HepG2 (cell line): ENCODE measurements at regions not wholly inside any gene's neighbourhood (a gene's known extent, or its start where the extent isn't known, plus 50 kb on each side); places are given as distances from the start of the nearest gene placed in this dataset.

Experiments
- ATAC-seq: fragments of 200-7000 bp; cut with Tn5 transposase; 3 replicates; pipeline ENCODE4 v1.9.1; 2020; ENCODE audit warnings: mild to moderate bottlenecking, moderate library complexity
- BruUV-seq: library from RNA; stranded (reverse); fragments of 400-500 nt; replicated peaks from 2 replicates; lab custom pipeline; 2021; lab: Mats Ljungman, UMichigan
- CTCF ChIA-PET: fragments of 300-600 bp; formaldehyde crosslinking; extraction: SDS; loops from one replicate; lab custom pipeline; 2021; ENCODE audit warnings: low total read pairs, inconsistent platforms, low intra/inter-chr PET ratio; lab: Yijun Ruan, JAX
- POLR2A ChIA-PET: fragments of 350-600 bp; sonication (Branson Sonifier 250); formaldehyde crosslinking; loops from one replicate; lab custom pipeline; 2020; ENCODE audit warnings: antibody characterized with exemption, inconsistent platforms; lab: Yijun Ruan, JAX
- DNase-seq: peaks from one replicate; pipeline ENCODE4 v3.0.0-alpha.2; 2015; ENCODE audit warnings: low spot score
- FAIRE-seq: peaks from 3 replicates; lab custom pipeline; 2011; peaks lifted over from hg19 to GRCh38; lab: Jason Lieb, UNC
- H2AFZ ChIP-seq: one replicate; pipeline ENCODE4 v1.6.1; 2011; ENCODE audit warnings: low read length, inconsistent platforms
- H3K27ac ChIP-seq: fragments of 300-600 bp; 3 replicates; pipeline ENCODE4 v1.8.0; 2011; ENCODE audit warnings: mixed run types, mild to moderate bottlenecking, mixed read lengths, low read length, inconsistent platforms; ENCODE audit not compliant: insufficient read depth; ENCODE audit errors: extremely low read length
- H3K27me3 ChIP-seq, 2 experiments: fragments of 200-600 bp in 1 of 2; 2 replicates in 1 of 2; 3 replicates in 1 of 2; pipeline versions ENCODE4 v1.6.0 to v1.8.0; 2011; ENCODE audit warnings: low read length in 2 of 2, mild to moderate bottlenecking in 2 of 2, moderate library complexity in 2 of 2, inconsistent platforms in 1 of 2; ENCODE audit not compliant: insufficient read depth in 2 of 2, control insufficient read depth in 1 of 2
- H3K36me3 ChIP-seq, 2 experiments: fragments of 200-600 bp in 1 of 2; replicated peaks in 1 of 2; 2 replicates in 1 of 2; 3 replicates in 1 of 2; pipeline versions ENCODE4 v1.5.1 to v1.8.0; 2011; ENCODE audit warnings: low read length in 2 of 2, inconsistent platforms in 1 of 2; ENCODE audit not compliant: insufficient read depth in 2 of 2, control insufficient read depth in 1 of 2
- H3K4me1 ChIP-seq: 2 replicates; pipeline ENCODE4 v1.5.1; 2012; ENCODE audit warnings: low read length, inconsistent platforms; ENCODE audit not compliant: insufficient read depth
- H3K4me2 ChIP-seq: 2 replicates; pipeline ENCODE4 v1.6.0; 2011; ENCODE audit warnings: low read depth, low read length, inconsistent platforms
- H3K4me3 ChIP-seq, 3 experiments: fragments of 200-600 bp in 1 of 3; sonication (generic), shearing (Covaris generic) in 1 of 3; replicated peaks in 1 of 3; 2 replicates each; pipeline ENCODE4 v1.5.1; 2011 to 2016; ENCODE audit warnings: low read length in 3 of 3, inconsistent platforms in 2 of 3, low read depth in 2 of 3, mild to moderate bottlenecking in 2 of 3, control low read depth in 1 of 3, mixed read lengths in 1 of 3; ENCODE audit not compliant: insufficient read depth in 1 of 3
- H3K79me2 ChIP-seq: one replicate; pipeline ENCODE4 v1.6.1; 2011; ENCODE audit warnings: low read length, inconsistent platforms; ENCODE audit not compliant: insufficient read depth
- H3K9ac ChIP-seq: 2 replicates; pipeline ENCODE4 v1.6.0; 2011; ENCODE audit warnings: mild to moderate bottlenecking, low read depth, low read length, inconsistent platforms; ENCODE audit not compliant: insufficient read depth
- H3K9me3 ChIP-seq: 2 replicates; pipeline ENCODE4 v1.5.1; 2012; ENCODE audit warnings: mild to moderate bottlenecking, low read length
- H4K20me1 ChIP-seq: 2 replicates; pipeline ENCODE4 v1.6.0; 2011; ENCODE audit warnings: inconsistent platforms, mild to moderate bottlenecking, low read length, moderate library complexity; ENCODE audit not compliant: insufficient read depth
- ASH2L ChIP-seq: fragments of 300-600, 200-600 bp; sonication (generic); IDR thresholded peaks from 2 replicates; pipeline ENCODE4 v1.7.0; 2017; ENCODE audit warnings: low read depth, mild to moderate bottlenecking, moderate library complexity, mixed read lengths, low read length; ENCODE audit not compliant: insufficient read length
- BCLAF1 ChIP-seq: fragments of 450-650 bp; IDR thresholded peaks from 2 replicates; pipeline ENCODE4 v1.6.1; 2017; ENCODE audit warnings: mild to moderate bottlenecking
- BHLHE40 ChIP-seq: IDR thresholded peaks from 2 replicates; pipeline ENCODE4 v1.6.1; 2011; ENCODE audit warnings: low read length, improper control_type of control experiment
- CBX1 ChIP-seq: IDR thresholded peaks from one replicate; pipeline ENCODE4 v1.6.1; 2016; ENCODE audit warnings: antibody characterized with exemption, low read depth
- CSRNP2 ChIP-seq: sonication (generic); formaldehyde crosslinking; conservative IDR thresholded peaks from 2 replicates; pipeline ENCODE4 v1.8.0; 2022; ENCODE audit warnings: low read depth, missing genetic modification reagents
- ELF4 ChIP-seq: sonication (generic); formaldehyde crosslinking; IDR thresholded peaks from 2 replicates; pipeline ENCODE4 v1.5.0; 2020; ENCODE audit warnings: missing genetic modification reagents, mild to moderate bottlenecking, moderate library complexity, borderline replicate concordance
- ETV5 ChIP-seq: IDR thresholded peaks from 2 replicates; pipeline ENCODE4 v1.6.1; 2018; ENCODE audit warnings: missing biosample characterization, missing genetic modification reagents, inconsistent platforms, borderline replicate concordance
- FOXP1 ChIP-seq, 2 experiments: fragments of 450-650 bp in 1 of 2; IDR thresholded peaks; 2 replicates each; pipeline ENCODE4 v1.6.1; 2017 to 2018; ENCODE audit warnings: antibody characterized with exemption in 1 of 2
- HOXD1 ChIP-seq: sonication (generic); formaldehyde crosslinking; IDR thresholded peaks from 2 replicates; pipeline ENCODE4 v1.5.0; 2020; ENCODE audit warnings: missing genetic modification reagents
- ISL2 ChIP-seq: sonication (generic); formaldehyde crosslinking; IDR thresholded peaks from 2 replicates; pipeline ENCODE4 v1.5.0; 2020; ENCODE audit warnings: missing genetic modification reagents
- JARID2 ChIP-seq: sonication (generic); formaldehyde crosslinking; IDR thresholded peaks from 2 replicates; pipeline ENCODE4 v1.8.1; 2023; ENCODE audit warnings: missing genetic modification reagents, inconsistent platforms; ENCODE audit not compliant: insufficient replicate concordance
- NRL ChIP-seq: sonication (generic); formaldehyde crosslinking; IDR thresholded peaks from 2 replicates; pipeline ENCODE4 v1.5.0; 2020; ENCODE audit warnings: missing genetic modification reagents, mild to moderate bottlenecking, moderate library complexity, borderline replicate concordance
- SMC3 ChIP-seq: IDR thresholded peaks from 2 replicates; pipeline ENCODE4 v1.6.1; 2011; ENCODE audit warnings: low read length, improper control_type of control experiment
- U2AF2 ChIP-seq: fragments of 200-400 bp; formaldehyde crosslinking; IDR thresholded peaks from 2 replicates; pipeline ENCODE4 v1.6.1; 2017; ENCODE audit warnings: low read depth, mild to moderate bottlenecking, low read length
- WIZ ChIP-seq: sonication (generic); formaldehyde crosslinking; IDR thresholded peaks from 2 replicates; pipeline ENCODE4 v1.5.1; 2020; ENCODE audit warnings: mild to moderate bottlenecking, missing genetic modification reagents
- ZNF317 ChIP-seq: sonication (generic); formaldehyde crosslinking; IDR thresholded peaks from 2 replicates; pipeline ENCODE4 v1.5.0; 2020; ENCODE audit warnings: mild to moderate bottlenecking, missing genetic modification reagents
- ZNF747 ChIP-seq: sonication (generic); formaldehyde crosslinking; IDR thresholded peaks from 2 replicates; pipeline ENCODE4 v1.8.1; 2023; ENCODE audit warnings: missing genetic modification reagents, mild to moderate bottlenecking, borderline replicate concordance
- WGBS: methylation state at CpG from one replicate; pipeline ENCODE4 v1.1.6; 2017; ENCODE audit warnings: low lambda C conversion rate; 5-methylcytosine and 5-hydroxymethylcytosine counted together
- in situ Hi-C: cut with HindIII; loops from 2 replicates; pipeline ENCODE4 v1.10.0; 2017; ENCODE audit warnings: low pct_unique_long_range_greater_than_20kb; ENCODE audit not compliant: extremely low pct_ligation_motif_present
- intact Hi-C: fragments of 100-400 bp; cut with micrococcal nuclease; formaldehyde crosslinking; loops from one replicate; pipeline ENCODE4 v1.10.0; 2022; ENCODE audit not compliant: unreplicated experiment
- TF ChIP-seq, protein P1 (sequence below): sonication (generic); formaldehyde crosslinking; IDR thresholded peaks from 2 replicates; pipeline ENCODE4 v1.4.0; 2020; ENCODE audit warnings: missing genetic modification reagents, mild to moderate bottlenecking, borderline replicate concordance

DNA sequence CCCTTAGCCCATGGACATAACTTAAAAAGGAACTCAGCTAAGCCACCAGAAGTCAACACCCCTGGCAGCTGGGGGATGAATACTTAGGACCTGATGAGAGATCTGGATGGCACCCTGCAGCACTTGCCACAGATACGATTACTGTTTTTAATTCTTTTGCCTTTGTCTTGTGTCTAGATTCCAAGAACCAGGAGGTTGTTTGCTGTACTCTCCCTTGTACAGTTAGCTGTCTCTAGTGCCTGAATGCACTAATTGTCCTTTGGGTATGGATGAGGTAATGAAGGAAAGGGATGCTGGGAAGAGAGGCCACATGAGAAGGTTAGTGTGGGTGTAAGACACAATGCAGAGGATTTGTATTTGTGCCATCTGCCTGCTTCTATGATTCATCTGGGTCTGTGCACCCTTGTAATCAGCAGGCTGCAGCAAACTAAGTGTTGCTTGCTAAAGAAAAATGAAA lies 385.8 kb downstream of the KCNRG start:
- peaks cover 3 to 14% of the 10 kb centered on the region in 2 experiments; a peak in 2 of 5 replicates for H3K36me3 ChIP-seq
- peaks cover 15% of the 10 kb centered on the region for H3K4me1 ChIP-seq
- H3K27ac ChIP-seq = no peak overlapping the region
- intact Hi-C loops = loop anchor here (10.0 kb wide), 1 partner anchor 124 kb away; no protein-coding TSS in a partner anchor
- no peaks in the 10 kb centered on the region for H4K20me1 ChIP-seq
- no peak for FAIRE-seq
- no peak for ATAC-seq
- no peaks in the 10 kb centered on the region for H3K79me2 ChIP-seq
- no peak overlapping the region for H3K4me3 ChIP-seq
- CTCF ChIA-PET = no interaction called here
- in situ Hi-C loops = no loop called here
- no peak overlapping the region for H2AFZ ChIP-seq
- H3K9ac ChIP-seq = no peak overlapping the region
- TF ChIP-seq CBX1 (no peak), JARID2 (CRISPR knock-in tag) (no peak), BHLHE40 (no peak), ISL2 (no peak), ETV5 (no peak), FOXP1 (IDR thresholded peaks at IDR 0.05) (no peak), FOXP1 (CRISPR knock-in tag; IDR thresholded peaks at IDR 0.05) (no peak), HOXD1 (CRISPR knock-in tag) (no peak), SMC3 (no peak), ASH2L (no peak), CSRNP2 (CRISPR knock-in tag) (no peak), WIZ (CRISPR knock-in tag) (no peak), U2AF2 (no peak), ELF4 (CRISPR knock-in tag) (no peak), NRL (no peak), ZNF317 (CRISPR knock-in tag) (no peak), BCLAF1 (no peak), ZNF747 (no peak)
- TF ChIP-seq, protein P1, sequence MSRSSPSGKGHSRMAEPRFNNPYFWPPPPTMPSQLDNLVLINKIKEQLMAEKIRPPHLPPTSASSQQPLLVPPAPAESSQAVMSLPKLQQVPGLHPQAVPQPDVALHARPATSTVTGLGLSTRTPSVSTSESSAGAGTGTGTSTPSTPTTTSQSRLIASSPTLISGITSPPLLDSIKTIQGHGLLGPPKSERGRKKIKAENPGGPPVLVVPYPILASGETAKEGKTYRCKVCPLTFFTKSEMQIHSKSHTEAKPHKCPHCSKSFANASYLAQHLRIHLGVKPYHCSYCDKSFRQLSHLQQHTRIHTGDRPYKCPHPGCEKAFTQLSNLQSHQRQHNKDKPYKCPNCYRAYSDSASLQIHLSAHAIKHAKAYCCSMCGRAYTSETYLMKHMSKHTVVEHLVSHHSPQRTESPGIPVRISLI = no peak
- no peaks in the 10 kb centered on the region for H3K27me3 ChIP-seq
- no peaks in the 10 kb centered on the region for H3K9me3 ChIP-seq
- peak; percentile 5 for DNase-seq
- no TSS peak for BruUV-seq
- 100% methylated on average over 1 of the region's 1 CpG for WGBS
- no peak overlapping the region for H3K4me2 ChIP-seq
- POLR2A ChIA-PET = interaction anchor here (0.9 kb wide), 1 partner anchor 275 kb away, joined by 3 read pairs; no protein-coding TSS in a partner anchor
